Ureter (tissue), 1 donor: ENCODE measurements at regions not wholly inside any gene's neighbourhood (a gene's known extent, or its start where the extent isn't known, plus 50 kb on each side); places are given as distances from the start of the nearest gene placed in this dataset.

ENCODE experiments used
- DNase-seq: peaks from one replicate; pipeline ENCODE4 v3.0.0-alpha.2; 2020; ENCODE audit warnings: low spot score
- donor health status: DM: yes; HTN: yes; CAD: no.

- DNase-seq: no peak
Observed at GRCh38 chr18:61248589-61248988, 84.6 kb upstream of the CDH20 start.

- DNase-seq: no peak
Observed at GRCh38 chr18:61256291-61256690, 76.9 kb upstream of the CDH20 start.

DNA sequence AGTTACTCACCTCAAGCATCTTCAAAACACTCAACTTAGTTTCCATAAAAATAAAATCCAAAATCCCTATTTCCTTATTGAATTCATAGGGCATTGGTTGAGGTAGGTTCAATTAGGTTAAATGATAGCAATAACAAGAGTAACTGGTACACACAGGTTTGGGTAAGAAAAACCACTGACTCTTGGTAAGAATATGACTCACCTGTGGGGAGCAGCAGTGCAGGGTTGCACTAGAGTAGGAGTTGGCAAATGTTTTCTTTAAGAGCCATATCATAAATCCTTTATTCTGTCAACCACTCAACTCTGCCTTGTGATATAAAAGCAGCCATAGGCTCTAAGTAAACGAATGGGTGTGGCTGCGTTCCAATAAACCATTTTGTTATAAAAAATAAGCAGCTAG lies 71.4 kb upstream of the CDH20 start:
- no peak for DNase-seq

DNA sequence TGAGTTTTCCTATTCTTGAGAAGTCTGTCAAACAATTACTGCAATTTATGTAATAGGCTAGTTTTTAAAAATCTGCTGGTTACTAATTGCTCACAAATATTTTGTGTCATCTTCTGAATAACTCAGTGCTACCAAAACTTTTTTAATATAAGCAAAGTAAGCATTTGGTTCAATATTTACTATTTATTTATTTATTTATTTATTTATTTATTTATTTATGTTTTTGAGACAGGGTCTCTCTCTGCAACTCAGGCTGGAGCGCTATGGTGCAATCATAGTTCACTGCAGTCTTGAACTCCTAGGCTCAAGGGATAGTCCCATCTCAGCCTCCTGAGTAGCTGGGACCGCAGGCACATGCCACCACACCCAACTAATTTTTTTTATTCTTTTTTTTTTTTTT lies 60.4 kb upstream of the CDH20 start:
- DNase-seq: no peak

GRCh38 chr18:61273533-61273932 lies 59.7 kb upstream of the CDH20 start:
- DNase-seq: no peak

DNA sequence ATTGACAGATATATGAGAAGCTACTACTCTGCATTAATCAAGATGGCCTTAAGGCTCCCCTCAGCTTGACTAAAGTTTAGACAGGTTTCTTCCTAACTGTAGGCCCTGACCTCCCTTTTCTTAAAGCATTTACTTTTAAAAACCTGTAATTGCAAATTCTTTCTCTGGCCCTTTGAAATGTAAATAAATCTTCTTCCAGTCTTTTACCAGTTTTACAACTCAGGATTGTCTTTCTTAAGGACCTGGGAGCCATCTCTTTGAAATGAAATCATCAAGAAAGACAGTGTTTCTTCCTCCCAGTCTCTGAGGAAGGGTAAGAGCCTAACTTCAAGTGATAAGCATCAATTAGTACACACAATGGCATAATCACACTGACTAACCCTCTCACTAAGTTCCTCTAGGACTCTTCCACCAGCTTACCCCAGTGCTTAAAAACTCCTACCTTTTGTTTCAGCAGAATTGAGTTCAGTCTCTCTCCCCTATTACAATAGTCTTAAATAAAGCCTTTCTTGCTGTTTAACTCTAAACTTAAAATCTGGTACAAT lies 58.7 kb upstream of the CDH20 start:
- DNase-seq: no peak

- DNase-seq: no peak
Observed at GRCh38 chr18:61277808-61278207, 55.4 kb upstream of the CDH20 start.

- DNase-seq: no peak
Observed at GRCh38 chr18:61281431-61281830, 51.8 kb upstream of the CDH20 start.

- no peak for DNase-seq
Observed at GRCh38 chr18:61282926-61283325, 50.3 kb upstream of the CDH20 start.
